Right lobe of liver (tissue), 4 donors: ENCODE measurements at regions not wholly inside any gene's neighbourhood (a gene's known extent, or its start where the extent isn't known, plus 50 kb on each side); places are given as distances from the start of the nearest gene placed in this dataset.

Source experiments
- POLR2A ChIP-seq: fragments of 450-650 bp; IDR thresholded peaks from one replicate; pipeline ENCODE4 v1.6.1; 2017; ENCODE audit warnings: antibody characterized with exemption, mild to moderate bottlenecking
- TF ChIP-seq, protein P1 (sequence below), 4 donors: fragments of 200-600 bp in 3 of 4; fragments of 450-650 bp in 1 of 4; IDR thresholded peaks; one replicate each; pipeline versions ENCODE4 v1.5.1 to v1.8.0; 2016 to 2022; ENCODE audit warnings: antibody characterized with exemption in 4 of 4, mild to moderate bottlenecking in 2 of 4
- donor health status: DM: no; HTN: no; CAD: no.
- donor health status: DM: no; HTN: no; CAD: no.
- donor health status: DM: no; HTN: yes; CAD: no.

GRCh38 chr4:18880871-18881270 lies 859.3 kb upstream of the LCORL start:
- TF ChIP-seq, protein P1, sequence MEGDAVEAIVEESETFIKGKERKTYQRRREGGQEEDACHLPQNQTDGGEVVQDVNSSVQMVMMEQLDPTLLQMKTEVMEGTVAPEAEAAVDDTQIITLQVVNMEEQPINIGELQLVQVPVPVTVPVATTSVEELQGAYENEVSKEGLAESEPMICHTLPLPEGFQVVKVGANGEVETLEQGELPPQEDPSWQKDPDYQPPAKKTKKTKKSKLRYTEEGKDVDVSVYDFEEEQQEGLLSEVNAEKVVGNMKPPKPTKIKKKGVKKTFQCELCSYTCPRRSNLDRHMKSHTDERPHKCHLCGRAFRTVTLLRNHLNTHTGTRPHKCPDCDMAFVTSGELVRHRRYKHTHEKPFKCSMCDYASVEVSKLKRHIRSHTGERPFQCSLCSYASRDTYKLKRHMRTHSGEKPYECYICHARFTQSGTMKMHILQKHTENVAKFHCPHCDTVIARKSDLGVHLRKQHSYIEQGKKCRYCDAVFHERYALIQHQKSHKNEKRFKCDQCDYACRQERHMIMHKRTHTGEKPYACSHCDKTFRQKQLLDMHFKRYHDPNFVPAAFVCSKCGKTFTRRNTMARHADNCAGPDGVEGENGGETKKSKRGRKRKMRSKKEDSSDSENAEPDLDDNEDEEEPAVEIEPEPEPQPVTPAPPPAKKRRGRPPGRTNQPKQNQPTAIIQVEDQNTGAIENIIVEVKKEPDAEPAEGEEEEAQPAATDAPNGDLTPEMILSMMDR (IDR thresholded peaks at IDR 0.05): no peak
- TF ChIP-seq POLR2A: no peak
